Uterus (tissue), 2 donors: ENCODE measurements at regions not wholly inside any gene's neighbourhood (a gene's known extent, or its start where the extent isn't known, plus 50 kb on each side); places are given as distances from the start of the nearest gene placed in this dataset.

Experiments
- POLR2A ChIP-seq, 2 donors: fragments of 450-650 bp; IDR thresholded peaks; one replicate each; pipeline ENCODE4 v1.6.1; 2016; ENCODE audit warnings: antibody characterized with exemption in 2 of 2, mild to moderate bottlenecking in 1 of 2, moderate library complexity in 1 of 2
- TF ChIP-seq, protein P1 (sequence below), 4 experiments: fragments of 200-600 bp in 2 of 4; fragments of 450-650 bp in 2 of 4; sonication (generic) in 2 of 4; IDR thresholded peaks; one replicate each; pipeline ENCODE4 v1.5.1; 2016 to 2019; ENCODE audit warnings: antibody characterized with exemption in 4 of 4, mild to moderate bottlenecking in 2 of 4, moderate library complexity in 1 of 4

DNA sequence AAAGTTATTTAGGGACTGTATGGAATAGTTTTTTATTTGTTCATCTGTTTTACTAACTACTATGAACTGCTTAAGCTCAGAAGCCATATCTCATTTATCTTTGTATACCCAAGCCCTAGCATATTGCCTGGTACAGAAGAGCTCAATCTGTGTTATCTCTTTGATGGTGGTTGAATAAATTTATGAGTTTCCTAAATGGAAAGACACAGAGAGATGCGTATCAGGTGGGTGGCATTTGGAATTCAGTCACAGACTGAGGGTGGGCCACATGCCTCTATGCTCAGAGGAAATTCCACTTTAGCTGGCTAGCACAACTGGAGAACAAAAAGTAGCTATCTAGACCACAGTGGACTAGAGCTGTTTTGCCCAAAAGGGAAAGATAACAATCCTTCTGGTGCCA lies 145.5 kb downstream of the SLC6A15 start:
- TF ChIP-seq, protein P1, sequence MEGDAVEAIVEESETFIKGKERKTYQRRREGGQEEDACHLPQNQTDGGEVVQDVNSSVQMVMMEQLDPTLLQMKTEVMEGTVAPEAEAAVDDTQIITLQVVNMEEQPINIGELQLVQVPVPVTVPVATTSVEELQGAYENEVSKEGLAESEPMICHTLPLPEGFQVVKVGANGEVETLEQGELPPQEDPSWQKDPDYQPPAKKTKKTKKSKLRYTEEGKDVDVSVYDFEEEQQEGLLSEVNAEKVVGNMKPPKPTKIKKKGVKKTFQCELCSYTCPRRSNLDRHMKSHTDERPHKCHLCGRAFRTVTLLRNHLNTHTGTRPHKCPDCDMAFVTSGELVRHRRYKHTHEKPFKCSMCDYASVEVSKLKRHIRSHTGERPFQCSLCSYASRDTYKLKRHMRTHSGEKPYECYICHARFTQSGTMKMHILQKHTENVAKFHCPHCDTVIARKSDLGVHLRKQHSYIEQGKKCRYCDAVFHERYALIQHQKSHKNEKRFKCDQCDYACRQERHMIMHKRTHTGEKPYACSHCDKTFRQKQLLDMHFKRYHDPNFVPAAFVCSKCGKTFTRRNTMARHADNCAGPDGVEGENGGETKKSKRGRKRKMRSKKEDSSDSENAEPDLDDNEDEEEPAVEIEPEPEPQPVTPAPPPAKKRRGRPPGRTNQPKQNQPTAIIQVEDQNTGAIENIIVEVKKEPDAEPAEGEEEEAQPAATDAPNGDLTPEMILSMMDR (IDR thresholded peaks at IDR 0.05), result no peak
- no peak for TF ChIP-seq POLR2A (IDR thresholded peaks at IDR 0.05)
